ENCODE measurements at regions not wholly inside any gene's neighbourhood (a gene's known extent, or its start where the extent isn't known, plus 50 kb on each side); places are given as distances from the start of the nearest gene placed in this dataset.

DNA sequence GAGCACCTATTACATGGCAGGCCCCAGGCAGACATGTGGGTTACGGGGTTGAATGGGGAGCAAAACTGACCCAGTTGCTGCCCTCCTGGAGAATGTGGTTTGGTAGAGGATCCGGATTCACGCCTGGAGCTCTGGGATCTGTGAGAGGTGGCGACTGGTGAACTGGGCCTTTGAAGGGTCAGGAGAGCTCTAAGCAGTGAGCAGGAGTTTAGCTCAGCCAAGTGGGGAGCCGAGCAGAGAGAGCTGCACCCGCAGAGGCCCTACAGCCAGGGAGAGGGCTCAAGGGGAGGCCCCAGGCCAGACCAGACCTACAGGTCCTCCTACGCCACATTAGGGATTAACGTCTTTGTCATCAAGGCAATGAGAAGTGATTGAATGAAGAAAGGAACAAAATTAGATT lies 179.8 kb upstream of the TLE3 start:
- no peak for DNase-seq (ENCODE audit: low read depth)

DNA sequence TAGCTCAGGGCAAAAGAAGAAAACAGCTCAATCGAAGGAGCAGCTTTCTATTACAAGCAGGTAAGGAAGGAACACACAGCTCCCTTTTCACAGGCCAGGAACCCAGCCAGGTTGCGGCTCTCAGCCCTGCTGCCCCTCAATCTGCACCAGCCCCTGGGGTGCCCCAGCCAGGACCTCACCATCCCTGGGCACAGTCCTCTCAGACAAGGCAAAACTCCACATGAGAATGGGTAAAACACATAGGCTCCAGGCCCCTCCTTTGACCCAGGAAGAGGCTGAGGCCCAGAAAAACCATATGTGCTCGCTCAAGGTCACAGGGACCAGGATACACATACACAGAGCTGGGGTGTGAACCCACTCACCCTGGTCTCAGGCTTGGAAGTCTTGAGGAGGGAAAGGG lies 178.7 kb upstream of the TLE3 start:
- DNase-seq (ENCODE audit: low read depth): no peak

DNA sequence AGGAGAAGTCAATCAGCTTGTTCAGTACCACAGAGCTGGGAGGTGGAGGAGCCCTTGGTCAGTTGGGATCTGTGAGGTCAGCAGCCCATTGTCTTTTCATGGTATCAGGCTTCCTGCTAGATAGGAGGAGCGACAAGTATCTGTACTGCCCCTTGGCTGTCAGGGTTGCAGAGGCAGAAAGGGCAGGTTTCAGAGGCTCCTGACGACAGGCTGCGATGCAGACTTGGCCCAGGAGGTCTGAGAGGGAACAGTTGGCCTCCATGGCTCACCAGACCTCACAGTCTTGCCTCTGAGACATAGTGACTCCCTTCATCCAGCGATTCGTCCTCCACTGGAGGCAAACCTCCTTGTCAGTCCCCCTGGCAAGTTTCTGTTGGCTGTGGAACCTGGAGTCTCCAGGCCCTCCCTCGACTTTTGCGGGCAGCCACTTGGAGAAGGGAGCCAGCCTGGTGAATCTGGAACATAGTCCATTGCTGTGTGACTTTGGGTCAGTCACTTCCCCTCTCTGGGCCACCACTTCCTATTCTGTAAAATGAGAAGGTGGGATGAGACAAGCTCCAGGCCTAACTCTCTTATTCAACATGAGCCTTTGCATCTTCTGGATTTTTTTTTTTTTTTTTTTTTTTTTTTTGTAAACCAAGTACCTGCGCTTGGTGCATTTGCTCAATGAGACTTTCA lies 177.9 kb upstream of the TLE3 start:
- DNase-seq (ENCODE audit: low read depth): no peak

DNA sequence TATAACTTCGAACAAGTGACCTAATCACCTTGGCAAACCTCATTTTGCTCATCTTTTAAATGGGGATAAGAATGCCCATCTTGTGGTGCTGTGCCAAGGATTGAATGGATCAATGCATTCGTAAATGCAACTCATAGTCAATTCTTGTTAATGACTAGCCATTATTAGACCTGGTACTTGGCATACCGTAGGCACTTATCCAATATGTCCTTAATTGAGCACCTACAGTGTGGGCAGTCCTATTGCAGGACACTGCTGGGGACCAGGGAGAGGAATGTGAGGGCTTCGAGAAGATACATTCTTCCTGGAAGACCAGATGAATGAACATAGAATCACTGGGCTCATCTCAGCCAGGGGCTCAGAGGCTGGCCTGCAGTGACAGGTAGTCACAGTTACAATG lies 177.2 kb upstream of the TLE3 start:
- no peak for DNase-seq (ENCODE audit: low read depth)

DNA sequence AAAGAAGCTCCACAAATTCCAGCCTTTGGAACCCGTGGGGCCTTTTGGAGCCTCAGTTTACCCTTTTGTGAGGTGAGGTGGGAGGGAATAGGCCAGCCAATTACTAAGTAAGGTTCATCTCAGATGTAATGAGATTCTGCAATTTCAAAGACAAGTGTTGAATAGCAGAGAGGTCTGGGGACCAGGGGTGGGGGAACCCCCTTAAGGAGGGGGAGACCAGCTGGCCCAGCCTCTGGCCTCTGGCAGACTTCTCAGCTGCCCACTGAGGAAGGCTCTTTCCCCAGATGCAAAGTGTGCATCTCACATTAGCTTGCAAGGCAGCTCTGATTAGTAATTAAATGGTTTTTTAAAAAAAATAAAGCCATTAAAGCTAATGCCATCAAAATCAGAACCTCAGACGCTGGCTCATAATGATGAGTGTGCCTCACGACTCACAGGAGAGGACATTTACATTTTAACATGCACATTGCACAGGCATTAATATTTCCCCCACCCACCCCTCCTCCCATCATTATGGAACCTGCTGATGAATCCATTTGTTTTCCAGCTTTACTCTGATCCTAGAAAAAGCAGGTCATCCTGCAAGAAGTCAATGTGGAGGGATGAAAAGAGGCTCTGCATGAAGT lies 176.7 kb upstream of the TLE3 start:
- no peak for DNase-seq (ENCODE audit: low read depth)

DNA sequence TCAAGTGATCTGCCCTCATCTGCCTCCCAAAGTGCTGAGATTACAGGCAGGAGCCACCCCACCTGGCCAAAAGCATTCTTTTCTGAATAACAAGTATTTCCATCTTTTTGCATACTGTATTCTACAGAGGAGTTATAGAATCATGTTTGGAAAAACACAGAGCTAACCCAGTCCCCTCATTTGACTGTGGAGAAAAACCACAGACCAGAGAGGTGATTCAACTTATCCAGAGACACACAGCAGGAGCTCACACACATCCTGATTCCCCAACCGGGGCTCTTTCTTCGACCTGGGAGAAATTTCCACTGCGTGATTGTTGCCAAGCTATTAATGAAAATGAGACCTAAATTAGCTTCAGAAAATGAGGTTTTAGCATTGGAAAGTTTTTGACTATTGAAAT lies 176.1 kb upstream of the TLE3 start:
- DNase-seq (ENCODE audit: low read depth): no peak

DNA sequence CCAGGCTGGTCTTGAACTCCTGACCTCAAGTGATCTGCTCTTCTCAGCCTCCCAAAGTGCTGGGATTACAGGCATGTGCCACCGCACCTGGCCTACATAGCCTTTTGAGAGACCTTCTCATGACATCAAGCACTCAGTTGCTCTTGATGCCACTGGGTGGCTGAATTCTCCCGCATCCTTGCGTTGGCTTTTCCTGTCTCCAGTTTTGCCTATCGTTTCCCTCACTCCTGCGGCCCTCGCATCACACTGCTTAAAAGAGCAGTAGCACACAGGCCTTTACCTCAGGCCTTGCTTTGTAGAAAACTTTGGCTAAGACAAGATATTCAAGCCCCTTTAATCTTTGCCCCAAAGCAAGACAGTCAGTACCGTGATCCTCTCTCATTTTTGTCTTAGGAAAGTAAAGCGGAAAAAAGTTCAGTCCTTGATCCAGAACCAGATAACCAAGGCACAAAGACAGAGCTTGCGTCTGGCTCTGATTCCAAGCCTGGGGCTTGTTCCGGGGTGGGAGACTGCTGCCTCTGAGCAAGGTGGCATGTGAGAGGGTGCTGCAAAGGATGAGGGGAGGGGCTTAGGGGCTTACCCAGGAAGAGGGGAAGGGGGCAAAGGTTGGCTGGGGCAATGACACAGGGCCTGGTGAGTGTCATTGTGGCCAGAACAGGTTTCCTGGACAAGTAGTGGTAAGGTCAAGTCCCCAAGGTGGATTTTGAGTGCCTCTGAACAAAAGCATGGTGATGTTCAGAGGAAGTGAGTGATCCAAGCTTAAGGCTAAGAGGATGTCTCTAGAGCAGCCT lies 175.0 kb upstream of the TLE3 start:
- DNase-seq (ENCODE audit: low read depth): no peak

DNA sequence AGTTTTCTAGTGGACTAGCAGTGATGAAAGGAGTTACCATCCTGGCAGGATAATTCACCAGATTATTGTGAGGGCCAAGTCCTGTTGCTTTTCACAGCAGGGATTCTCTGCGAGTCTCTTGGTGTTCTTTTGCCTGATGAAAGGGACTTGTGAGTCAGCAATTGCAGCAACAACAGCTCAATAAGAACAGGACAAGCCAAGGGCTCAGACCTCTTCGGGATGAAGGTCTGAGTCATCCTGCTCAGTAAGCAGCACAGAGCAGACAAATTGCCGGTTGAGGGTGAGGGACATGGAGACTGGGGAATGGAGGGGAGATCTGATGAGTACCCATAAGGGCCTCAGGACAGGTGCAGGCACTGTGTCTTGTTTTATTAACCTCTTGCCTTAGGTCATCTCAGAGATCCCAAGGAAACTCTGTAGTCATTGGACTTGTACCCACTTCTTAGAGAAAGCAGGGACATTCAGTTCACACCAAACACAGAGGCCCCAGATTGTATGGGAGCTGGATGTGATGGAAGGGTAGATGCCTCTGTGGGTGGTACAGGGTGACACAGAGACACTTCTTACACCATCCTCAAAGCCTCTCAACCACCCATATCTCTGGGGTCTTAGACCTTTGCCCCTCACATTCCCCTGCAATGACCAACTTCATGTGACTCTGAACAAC lies 173.8 kb upstream of the TLE3 start:
- DNase-seq (ENCODE audit: low read depth): no peak

DNA sequence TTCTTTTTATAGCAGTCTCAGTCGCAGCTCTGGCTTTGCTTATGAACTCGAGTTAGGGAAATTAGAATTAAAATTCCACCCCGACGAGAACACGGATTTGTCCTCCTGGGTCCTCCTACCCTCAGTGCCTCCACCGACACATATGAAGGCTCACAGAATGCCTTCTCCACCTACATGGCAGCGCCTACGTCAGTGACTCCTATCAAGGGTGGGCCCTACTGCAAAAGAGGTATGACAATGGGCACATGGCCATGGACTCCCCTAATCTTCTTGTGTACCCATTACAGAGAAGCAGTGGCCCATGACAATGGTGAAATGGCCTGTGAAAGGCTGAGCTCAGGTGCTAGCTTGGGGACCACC lies 173.0 kb upstream of the TLE3 start:
- DNase-seq (ENCODE audit: low read depth): no peak

DNA sequence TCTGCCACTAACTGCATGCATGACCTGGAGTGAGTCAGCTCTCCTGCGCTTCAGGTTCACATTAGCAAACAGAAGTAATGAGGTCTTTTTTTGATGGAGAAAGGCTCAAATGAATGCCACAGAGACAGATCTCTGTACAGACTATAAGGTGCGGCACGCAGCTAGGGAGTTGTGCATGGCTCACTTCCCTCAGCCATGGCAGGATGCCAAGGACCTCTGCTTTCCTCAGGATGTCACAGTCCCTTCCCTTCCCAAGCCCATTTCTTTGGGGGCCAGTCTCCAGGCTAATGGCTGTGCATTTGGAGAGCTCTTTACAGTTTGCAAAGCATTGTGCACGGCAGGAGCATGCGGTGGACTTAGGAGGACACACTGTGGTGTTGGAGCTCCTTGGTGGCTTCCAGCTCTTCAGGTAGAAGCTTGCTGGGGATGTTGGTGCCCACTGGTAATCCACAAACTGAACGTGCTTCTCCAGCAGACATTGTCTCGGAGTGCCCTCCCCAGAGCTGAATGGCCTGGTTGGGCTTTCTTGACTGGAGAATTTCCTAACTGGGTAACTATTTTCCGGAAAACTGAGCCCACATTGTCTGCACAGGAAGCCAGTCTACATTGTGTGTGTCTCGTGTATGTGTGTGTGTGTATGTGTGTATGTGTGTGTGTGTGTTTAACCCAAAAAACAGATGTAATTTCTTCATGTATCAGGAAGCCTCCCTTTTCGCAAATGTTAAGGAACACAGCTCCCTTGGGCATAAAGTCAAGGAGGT lies 172.5 kb upstream of the TLE3 start:
- no peak for DNase-seq (ENCODE audit: low read depth)

DNA sequence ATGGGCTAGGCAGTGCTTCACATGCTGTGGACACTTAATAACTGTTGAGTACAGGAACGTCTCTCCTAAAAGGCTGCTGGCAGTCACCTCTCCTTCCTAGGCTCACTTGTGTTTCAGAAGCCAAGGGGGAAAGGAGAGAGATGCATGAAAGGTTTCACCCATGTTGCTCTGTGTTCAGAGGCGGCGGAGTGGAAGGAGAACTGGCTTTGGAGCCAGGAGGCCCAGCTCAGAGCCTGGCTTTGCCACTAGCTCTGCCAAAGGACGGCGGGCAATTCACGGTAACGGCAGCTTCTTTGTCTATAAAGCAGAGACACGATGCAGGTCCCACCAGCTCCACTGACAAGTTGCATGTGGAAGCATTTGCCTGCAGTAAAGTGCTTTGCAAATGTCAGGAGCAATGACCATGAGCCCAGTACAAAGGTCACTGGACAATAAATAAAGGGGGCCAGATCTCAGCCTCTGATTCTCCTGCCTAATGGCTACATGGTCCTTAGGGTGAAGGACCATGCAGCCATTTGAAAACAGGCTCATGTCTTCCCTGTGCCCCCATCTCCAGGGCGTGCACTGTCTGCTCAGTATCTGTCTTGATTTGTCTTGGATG lies 171.7 kb upstream of the TLE3 start:
- no peak for DNase-seq (ENCODE audit: low read depth)

DNA sequence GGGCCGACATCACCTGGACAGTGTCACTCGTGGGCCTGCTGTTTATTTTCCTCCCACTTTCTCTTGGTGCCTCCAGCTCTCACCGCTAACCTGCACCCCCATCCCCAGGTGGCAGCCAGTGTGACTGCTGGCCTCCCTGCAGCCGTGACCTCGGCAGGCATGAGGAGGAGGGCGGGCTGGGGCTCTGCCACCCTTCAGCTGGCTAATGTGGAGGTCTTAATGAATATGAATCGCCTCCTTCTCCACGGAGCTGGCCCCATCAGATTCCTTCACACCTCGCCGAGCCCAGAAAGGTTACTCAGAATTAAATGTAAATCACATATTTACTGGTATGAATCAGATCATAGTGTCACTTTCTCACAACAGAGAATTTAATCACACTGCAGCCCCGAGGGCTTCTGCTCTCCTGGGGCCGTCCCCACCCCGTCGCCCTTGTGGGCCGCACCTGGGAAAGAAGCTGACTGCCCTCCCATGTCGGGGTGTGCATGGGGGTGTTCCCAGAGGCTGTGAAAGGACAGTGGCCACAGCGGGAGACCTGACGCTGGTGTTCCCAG lies 171.1 kb upstream of the TLE3 start:
- no peak for DNase-seq (ENCODE audit: low read depth)

DNA sequence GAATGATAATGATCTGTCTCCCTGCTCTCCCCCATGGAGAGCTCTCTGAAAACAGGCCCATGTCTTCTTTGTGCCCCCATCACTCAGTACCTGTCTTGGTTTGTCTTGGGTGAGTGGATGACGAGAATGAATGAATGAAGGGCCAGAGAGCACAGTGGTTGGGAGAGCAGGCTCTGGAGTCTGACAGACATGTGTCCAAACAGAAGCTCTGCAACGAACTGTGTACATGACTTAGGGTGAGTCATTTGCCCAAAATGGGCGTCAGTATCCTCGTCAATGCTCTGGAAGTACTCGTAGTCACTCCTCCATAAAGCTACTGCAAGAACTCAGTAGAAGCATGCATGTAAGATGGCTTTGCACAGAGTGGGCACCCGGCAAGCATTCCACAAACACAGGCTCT lies 170.2 kb upstream of the TLE3 start:
- DNase-seq (ENCODE audit: low read depth): no peak

DNA sequence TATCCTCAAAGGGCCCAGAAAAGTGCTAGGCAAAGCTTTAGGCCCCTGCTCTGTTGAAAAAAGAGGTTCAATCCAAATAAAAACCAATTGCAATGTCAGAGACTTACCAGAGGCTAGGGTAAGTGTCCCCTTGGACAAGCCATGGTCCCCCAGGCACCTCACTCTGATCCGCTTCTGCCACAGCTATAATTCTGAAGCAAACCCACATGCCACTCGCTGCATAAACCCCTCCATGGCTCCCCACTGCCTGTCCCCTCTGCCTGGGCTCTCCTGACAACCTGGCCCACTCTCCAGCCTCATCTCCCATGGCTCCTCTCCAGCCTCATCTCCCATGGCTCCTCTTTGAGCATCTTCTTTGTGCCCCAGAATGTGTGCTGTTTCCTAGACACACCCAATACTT lies 169.6 kb upstream of the TLE3 start:
- DNase-seq (ENCODE audit: low read depth): no peak

DNA sequence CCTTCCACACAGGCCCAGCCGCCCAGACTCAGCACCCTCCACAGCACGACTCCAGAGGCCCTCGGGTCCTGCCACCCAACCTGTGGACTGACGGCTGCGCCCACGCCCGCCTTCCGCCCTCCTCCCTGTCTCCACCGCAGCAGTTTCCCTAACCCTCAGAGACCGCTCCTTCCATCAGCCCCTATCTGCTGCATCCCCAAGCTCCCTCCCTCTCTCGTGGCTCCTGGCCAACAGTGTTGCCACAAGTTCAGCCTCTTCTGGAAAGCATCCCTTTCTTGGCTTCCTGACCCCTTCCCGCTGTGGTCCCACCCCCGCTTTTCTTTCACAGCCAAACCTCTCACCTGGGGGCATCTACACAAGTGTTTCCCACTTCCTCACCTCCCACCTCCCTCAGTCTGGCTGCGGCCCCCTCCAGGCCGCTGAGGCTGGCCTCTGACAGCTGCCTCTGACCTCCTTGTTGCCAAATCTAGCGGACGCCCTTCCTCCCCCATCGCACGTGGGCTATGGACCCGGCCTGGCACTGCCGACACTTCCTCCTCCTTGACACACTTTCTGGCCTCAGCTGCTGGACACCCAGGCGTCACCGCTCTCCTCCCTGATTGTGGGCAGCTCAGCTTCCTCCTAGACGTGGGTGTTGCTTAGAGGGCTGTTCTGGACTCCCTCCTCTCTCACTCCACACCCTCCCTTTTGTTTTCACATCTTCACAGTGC lies 168.8 kb upstream of the TLE3 start:
- DNase-seq (ENCODE audit: low read depth): no peak

DNA sequence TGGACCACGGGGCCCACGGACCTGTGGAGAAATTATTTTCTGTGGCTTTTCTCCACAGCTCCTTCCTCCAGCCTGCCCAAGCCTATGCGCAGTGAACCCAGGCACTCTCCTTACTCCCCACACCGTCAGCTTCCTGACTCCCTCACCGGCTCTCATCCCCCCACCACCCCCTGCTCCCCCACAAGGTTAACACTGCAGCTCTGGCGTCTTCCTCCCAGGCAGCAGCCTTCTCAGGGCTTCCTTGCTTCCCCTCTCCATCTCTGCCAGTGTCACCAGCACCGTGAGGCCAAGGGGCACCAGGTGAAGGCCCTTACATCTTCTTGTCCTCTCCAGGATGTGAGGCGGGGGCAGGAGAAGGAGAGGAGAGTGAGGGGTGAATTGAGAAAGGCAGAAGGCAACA lies 168.3 kb upstream of the TLE3 start:
- no peak for DNase-seq (ENCODE audit: low read depth)

DNA sequence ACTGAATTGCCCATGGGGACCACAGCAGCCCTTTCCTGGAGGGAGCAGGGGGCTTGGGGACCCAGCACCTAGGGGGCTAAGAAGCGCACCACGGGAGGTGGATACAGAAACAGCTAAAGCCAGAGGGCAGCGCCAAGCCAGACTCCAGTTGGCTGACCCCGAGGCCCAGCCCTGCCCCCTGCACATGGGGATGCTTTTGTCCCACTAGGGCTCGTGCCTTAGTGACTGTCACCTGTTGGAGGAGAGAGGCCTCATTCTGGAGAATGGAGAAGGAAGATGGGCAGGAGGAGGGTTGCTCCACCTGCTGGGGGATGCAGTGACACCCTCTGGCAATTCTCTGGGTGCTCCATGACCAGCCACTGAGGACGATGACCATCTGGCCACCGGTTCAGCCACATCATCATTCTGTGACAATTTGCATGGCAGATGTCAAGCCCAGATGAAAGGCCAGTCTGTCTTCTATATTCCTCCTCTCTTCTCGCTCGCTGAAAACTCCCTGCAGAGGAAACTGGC lies 167.8 kb upstream of the TLE3 start:
- DNase-seq (ENCODE audit: low read depth): no peak

DNA sequence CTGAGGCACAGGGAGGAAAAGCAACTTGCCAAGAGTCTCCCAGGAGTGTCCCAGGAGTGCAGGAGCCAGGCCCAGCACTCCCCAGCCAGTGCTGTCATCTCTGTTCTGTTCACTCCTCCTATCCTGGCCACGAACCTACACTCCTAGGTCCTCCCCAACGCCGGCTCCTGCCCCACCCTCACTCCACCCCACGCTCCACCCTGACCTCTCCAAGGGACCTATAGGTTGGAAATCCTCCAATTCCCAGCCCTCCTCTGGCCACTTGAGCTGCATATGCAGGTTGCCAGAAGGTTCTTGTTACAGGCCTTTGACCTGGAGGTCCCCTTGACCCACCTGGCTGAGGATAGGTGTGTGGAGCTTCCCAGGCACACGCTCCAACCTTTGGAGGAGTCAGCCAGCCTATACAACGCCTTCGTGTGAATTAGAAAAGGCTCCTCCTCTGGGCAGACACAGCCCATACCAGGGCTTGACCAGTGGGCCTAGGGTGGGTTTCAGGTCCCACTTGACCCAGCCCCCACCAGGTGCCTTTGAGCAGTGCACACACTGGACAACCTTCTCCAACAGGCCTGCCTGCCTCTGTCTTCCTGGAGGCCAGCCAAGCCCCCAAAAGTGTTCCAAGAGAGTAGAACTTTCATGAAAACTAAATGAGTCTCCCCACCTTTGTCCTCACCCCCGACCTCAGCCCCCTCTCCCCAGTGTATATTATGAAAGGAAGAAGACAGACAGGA lies 167.2 kb upstream of the TLE3 start:
- no peak for DNase-seq (ENCODE audit: low read depth)

DNA sequence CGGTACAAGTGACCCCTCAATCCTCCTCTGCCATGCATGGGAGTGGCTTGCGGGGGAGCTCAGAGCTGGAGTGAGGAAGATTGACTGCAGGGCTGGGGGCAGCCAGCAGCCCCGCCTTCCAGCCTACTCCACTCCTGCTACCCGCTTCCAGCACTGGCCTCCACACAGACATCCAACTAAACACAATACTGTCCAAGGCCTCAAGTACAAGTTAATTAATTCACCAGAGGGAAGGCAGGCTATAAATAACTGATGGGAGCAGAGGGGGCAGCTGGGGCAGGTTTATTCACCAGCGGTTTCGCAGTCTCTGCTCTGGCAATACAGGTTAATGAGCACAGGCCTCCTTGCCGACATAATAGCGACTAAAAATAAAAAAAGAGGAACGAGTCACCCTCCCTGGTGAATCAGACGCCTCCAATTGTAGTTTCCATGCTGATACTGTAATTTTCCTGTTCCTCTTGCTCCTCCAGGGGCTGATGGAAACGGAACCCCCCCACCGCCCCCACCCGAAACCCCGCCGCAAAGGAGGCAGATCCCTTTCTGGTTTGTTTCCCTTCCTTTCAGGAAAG lies 166.4 kb upstream of the TLE3 start:
- DNase-seq (ENCODE audit: low read depth): no peak
